ENCODE measurements at regions not wholly inside any gene's neighbourhood (a gene's known extent, or its start where the extent isn't known, plus 50 kb on each side); places are given as distances from the start of the nearest gene placed in this dataset.
A peak's percentile ranks its signal among the peaks of the same experiment; 100 is the strongest.

DNA sequence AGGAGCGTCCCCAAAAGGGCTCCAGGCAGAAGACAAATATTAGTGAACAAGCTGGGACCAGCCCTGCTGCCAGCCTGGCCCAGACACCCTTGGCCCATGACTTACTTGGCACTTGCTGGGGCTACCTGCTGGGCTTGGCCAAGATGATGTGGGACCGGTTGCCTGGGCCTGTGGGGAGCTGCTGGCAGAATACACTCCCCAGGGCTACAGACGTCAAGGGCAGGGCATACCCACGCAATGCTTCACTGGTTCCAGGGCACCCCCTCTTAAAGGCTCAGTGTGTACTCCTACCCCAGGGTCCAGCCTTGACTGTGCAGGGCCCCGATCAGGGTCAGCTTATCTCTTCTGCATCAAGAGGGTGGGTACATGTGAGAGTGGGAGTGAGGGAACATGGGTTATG lies 106.5 kb upstream of the SLC2A1 start:
- no peak for DNase-seq

DNA sequence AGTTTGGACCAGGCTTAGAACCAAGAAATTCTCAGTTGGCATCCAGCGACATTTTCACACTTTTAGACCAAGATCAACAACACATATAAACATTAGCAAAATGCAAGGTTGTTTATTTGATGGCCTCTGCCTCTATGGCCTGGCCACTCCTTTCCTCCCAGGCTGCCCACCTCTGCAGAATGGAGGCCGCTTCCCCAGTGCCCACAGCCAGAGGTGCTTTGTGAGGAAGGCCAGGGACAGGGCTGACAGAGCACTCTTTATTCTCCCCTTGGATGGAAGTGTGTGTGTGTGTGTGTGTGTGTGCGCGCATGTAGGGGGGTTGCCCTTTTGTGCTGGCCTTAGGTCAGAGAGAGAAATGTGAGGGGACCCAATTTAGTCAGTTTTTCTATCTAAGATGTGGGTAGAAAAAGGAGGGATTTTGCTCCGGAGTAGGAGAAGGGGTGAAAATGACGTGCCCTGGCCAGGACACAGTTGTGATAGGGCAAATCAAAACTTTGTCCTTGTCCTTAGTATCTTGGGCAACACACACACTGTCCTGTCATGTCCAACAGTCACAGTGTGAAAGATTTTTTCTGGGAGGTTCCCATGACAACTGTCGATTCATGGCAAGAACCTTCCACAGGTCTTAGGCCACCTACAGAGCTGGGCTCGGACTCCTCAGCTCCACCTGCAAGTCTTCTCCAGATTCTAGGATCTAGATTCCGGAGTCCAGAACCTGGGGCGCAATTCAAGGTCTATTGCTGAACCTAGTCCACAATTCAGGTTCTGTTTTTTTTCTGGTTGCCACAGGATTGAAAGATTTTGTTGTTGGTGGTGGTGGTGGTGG lies 104.9 kb upstream of the SLC2A1 start:
- no peak for DNase-seq

DNA sequence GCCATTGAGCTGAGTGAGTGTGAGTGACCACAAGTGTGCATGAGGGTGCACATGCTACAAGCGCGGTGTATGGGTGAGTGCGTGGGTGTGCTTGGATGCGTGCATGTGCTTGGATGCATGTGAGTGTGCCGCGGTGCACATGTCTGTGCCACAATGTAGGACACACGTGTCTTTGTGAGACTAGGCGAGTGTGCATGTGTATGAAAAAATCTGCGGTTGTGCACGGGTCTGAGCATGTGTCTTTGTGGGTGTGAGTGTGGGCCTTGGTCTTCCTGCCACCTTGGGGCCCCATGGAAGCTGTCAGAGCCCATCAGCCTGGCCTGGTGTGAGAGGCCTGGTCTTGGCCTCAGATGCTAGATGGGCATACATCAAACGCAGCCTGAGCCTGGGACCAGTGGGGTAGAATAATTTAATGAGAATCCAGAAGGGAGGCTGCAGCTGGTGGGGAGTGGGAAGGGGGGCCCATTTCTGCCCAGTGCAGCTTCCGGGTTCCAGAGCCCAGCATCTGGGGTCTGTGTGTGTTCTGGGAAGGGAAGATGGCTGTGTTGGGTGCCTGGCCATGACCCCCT lies 103.9 kb upstream of the SLC2A1 start:
- no peak for DNase-seq

DNA sequence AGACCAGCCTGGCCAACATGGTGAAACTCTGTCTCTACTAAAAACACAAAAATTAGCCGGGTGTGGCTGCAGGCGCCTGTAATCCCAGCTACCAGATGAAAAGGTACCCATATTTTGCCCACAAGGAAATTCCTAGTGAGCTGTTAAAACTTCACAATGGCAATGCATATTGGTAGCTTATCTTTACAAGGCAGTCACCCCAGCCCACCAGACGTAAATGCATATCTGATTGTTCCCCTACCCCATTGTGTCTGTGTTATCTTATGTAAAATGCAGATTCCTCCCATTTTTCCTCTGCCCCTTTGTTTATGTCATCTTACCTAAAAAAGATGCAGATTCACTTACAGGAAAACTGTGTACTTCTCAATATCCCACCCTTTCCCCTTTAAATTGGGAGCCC lies 103.1 kb upstream of the SLC2A1 start:
- DNase-seq: no peak

DNA sequence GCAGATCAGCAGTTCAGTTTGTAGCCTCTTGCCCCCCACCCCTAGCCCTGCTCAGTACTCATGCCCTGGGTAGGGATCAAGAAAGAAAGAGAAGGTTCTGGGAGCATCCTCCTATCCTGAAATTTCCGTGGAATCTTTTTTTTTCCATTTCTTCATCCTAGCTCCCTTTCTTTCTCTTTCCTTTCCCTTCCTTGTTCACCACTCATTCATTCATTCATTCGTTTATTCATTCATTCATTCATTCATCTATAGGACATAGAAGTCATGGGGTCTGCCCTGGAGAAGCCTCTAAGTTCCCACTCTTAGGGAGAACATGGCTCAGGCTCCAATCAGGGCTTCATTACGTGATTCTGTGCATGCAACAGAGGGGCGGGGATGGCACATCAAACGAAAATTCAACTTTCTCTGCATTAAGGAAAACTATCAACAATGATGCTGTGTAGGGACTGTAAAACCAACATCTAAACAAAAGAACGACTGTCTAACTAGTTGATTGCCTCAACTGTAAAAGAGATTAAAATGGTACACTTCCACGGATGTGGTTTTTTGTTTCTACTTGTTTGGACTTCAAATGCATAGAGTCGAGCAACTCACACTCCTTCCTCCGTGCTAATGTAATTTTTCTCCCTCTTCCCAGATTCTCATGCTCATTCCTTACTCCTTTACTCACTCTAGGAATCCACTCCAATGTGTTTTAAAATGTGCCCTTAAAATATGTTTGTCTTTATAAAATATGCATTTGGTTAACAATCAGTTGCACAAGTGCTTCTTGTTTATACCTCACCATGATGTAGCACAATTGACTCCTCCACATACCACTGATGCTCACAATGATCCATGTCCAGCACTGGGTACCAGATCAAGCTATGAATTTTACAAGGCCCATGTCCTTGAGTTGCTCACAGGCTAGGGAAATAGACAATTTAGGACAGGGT lies 101.2 kb upstream of the SLC2A1 start:
- peak; percentile 38 for DNase-seq

DNA sequence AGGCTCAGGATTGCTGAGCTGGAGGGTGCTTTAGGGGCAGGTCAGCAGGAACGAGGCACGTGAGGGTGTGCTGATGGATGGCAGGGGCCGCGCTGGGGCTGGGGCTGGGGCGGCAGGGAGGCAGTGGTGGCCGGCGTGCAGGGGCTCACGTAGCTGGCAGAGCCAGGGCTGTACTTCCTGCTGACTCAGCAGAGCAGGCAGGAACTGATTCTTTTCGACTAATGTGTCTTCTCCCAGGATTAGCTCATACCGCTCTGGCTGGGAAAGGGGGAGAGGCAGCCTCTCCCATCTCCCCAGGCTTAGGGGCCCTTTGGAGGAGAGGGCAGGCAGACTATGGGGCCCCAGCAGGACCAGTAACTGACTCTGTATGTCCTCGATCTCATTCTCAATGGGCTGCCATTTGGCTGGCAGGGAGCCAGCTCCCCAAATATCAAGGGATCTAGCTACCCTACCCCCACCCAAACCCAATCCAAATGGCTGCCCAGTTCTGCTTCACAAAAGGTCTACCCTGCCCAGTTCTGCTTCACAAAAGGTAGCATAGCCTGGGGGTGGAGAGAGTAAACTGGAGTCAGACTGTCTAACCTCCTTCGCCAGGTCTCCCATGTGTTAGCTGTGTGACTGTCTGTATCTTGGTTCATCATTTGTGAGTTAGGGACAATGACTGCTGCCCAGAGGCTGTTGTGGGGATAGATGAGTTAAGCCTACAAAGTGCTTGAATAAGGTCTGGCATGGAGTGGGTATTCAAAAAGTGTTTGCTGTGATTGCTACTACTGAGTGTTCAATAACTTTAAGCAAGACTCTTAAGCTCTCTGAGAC lies 100.1 kb upstream of the SLC2A1 start:
- peak; percentile 88 for DNase-seq

DNA sequence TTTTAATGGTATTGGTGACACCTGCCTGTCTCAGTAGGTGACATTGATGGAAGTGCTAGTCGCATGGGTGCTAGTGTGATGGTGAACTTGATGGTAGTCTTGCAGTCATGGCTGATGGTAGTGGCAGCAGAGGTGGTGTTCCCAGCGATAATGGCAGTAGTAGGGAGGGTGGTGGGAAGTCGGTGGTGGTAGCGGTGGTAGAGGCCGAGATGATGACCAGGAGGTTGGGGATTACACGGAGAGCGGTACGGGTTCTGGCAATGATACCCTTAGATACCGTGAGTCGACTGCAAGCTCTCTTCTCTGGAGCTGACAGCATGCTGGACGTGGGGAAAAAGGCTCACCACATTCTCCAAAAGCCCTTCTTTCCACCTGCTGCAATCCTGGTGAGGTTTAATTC lies 99.4 kb upstream of the SLC2A1 start:
- DNase-seq: no peak

DNA sequence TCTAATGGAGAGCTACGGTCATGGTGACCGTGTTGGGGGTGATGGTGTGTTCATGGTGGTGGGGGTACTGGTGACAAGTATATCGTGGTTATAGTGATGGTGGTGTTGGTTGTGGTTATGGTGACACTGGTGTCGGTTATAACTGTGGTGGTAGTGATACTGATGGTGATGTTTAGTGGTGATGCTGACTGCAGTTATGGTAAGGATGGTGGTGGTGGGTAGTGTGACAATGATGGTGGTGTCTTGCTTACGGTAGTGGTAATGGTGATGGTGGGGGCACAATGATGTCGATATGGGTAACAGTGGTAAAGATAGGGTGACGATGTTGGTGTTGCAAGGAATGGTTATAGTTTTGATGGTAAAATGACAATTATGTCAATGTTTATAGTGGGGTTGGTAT lies 98.9 kb upstream of the SLC2A1 start:
- DNase-seq: no peak

DNA sequence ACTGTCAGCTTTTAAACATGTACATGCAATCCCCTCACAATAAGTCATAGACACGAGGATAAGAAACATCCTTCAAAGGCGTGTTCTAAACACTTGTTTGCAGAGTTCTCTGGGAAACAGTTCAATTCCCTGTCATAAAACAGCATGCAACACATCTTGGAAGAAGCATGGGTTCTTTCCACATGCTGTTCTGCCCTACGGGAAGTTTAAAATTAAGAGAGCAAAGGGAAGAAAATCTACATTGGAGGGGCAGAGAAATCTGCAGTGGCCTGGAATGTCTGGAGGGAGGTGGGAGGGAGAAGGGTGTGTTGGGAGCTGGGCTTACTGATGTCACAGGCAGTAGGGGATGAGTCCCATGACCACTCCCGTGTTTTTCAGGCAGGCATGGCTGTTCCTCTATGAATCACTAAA lies 98.3 kb upstream of the SLC2A1 start:
- DNase-seq: peak; percentile 54

DNA sequence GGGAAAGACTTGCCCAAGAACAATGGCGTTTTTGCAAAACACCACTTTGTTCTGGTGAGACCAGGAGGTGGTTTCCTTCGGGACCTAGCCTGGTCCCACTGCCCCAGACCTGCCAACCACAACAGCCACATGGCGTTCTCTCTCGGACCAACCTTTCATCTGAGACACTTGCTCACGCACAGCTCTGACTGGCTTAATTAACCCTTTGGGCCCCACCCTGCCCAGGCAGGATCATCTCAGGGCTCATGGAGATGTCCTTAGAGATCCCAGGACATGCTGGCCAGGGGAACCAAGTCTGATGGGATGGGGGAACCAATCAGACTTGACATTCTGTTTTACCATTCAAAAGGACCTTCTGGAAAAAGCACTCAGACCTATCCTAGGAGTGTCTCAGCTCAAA lies 97.8 kb upstream of the SLC2A1 start:
- DNase-seq: no peak

DNA sequence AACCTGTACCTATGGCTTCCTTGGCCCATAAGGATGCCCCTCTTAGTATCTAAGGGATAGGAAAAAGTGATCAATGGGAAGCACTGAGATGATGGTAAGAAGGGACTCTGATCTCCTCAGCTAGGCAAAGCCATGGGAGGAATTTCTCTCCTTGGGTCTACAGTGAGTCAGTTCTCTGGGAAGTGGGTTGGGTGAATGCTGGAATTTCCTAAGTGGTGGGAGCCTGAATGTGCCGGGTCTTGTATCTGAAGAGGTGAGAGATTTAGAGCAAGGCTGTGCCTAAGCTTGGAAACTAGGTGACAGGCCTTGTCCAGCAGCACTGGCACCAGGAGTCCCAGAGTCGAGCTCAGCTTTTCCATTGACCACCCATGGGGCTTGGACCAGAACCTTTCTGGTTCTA lies 96.3 kb upstream of the SLC2A1 start:
- peak; percentile 63 for DNase-seq

DNA sequence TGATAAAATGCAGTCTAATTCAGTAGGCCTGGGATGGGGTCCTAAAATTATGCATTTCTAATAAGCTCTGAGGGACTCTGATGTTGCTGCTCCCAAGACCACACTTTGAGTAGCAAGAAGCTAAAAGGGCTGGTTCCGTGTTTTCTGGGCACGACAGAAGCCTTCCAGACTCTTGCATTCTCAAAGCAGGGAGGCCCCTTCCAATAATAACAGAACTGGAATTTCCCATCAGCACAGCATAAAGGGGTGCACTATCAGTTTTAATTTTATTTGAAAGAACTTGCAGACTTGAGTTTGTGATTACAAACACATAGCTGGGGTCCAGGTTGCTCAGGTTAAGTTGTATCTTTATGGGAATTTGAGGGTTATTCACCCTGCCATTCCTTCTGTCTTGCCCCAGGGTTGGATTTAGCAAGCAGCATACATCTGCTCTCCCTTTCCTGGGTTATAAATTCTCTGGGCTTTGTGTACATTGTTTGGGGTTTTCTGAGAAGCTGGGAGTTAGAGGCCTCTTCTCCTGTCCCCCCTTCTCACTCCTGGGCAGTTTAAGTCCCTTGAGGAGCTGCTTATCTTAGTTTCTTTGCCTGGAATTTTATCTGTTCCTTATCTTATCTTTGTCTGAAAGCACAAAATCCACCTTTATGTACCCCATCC lies 94.2 kb upstream of the SLC2A1 start:
- no peak for DNase-seq

DNA sequence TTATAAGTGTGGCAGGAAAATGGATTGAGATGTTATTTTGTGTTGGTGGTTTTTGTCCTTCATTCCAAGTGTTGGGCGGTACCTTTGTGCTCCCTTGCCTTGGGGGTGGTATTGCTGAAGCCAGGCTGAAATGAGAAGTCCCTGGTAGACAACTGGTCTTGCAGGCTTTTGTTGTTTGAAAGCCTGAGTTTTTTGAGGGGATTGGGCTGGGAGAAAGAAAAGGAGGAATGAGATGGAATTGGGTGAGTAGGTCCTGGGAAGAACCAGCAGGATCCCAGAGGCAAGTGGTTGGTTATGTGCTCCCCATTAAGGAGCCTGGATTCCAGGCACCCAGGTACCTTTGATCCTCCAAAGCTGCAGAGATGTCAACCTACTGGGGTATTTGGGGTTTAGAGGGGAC lies 93.7 kb upstream of the SLC2A1 start:
- no peak for DNase-seq

DNA sequence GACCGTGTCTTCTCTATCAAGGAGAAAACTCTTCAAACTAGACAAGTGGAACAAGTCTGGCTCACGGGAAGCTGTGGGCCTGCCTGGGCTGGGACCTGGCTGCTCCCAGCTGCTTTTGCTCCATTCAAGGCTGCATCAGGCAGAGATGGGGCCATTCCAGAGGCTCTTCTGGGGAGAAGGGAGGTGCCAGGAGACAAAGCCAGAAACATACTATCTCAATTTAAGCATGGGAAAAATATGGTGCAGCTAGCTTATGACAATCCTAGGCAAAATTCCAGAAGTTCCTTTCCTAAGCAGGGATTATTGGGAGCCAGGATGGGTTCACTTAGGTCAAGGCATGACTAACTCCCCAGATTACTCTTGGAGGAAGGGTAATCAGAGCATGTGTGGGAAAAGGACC lies 90.8 kb upstream of the SLC2A1 start:
- DNase-seq: peak; percentile 74

DNA sequence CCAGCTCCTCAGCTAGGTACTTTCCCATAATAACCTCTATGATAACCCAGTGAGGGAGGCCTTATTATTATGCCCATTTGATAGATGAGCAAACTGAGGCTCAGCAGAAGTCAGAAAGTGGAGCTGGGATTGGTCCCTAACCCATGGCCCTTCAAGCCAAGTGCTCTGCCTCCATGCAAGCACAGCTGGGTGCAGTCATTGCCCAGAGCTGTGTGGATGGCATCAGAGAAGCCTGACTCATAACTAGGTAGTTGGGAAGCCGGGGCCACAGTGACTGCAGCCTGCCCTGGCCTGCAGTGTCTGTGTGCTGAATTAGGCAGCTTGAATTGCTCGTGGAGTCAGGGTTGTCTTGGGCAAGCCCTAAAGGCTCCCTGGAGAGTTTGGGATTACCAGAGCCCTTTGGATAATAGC lies 89.9 kb upstream of the SLC2A1 start:
- DNase-seq: no peak

DNA sequence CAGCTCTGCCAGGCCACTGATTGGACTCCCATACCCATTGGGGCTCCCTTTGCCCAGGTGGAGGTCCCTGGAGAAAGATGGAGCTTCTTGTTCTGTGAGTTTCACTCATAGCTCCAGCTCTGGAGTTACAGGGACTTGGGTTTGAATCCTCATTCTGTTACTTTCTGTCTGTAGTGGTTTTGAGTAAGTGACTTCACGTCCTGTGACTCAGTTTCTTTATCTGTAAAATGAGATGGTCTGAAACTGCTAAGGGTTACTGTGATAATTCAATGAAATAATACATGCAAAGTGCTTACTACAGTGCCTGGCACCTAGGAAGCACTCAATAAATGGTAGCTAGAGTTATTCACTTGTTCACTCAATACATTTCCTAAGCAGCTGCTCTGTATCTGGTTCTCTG lies 88.5 kb upstream of the SLC2A1 start:
- DNase-seq: no peak

DNA sequence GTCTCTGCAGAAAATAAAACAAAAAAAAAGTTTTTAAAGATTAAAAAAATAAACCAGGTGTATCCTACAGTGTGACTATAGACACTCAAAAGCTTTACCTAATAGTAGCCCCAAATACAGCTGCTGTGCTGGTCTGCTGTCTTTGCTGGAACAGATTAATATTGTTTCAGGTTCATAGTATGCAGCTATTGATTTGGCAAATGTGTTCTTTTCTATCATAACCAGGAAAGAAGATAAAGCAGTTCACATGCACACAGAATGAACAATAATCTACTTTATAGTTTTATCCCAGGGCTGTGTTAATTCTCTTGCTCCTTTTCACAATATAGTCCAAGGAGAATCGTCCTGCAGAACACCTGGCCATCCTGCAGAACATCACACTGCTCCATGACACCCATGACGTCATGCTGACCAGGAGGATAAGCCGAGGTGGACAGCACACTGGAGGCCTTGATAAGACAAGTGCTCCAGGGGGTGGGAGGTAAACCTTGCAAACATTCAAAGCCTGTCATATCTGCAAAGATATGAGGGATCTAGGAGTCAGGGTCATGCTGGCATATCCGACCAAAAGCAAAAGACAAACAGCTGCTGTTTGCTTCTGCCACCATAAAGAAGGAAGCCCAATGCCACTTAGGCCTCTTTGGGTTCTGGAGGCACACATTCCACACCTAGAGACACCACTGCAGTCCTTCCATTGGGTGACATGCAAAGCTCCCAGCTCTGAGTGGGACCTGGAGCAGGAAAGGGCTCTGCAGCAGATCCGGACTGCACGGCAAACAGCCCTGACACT lies 86.1 kb upstream of the SLC2A1 start:
- DNase-seq: no peak

DNA sequence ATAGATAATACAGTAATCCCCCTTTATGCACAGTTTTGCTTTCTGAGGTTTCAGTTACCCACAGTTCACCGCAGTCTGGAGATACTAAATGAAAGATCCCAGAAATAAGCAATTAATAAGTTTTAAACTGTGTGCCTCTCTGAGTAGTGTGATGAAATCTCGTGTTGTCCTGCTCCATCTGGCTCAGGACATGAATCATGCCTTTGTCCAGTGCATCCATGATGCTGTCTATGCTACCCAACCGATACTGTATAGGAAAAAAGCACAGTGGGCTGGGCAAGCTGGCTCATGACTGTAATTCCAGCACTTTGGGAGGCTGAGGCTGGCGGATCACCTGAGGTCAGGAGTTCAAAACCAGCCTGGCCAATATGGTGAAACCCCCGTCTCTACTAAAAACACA lies 85.0 kb upstream of the SLC2A1 start:
- no peak for DNase-seq

DNA sequence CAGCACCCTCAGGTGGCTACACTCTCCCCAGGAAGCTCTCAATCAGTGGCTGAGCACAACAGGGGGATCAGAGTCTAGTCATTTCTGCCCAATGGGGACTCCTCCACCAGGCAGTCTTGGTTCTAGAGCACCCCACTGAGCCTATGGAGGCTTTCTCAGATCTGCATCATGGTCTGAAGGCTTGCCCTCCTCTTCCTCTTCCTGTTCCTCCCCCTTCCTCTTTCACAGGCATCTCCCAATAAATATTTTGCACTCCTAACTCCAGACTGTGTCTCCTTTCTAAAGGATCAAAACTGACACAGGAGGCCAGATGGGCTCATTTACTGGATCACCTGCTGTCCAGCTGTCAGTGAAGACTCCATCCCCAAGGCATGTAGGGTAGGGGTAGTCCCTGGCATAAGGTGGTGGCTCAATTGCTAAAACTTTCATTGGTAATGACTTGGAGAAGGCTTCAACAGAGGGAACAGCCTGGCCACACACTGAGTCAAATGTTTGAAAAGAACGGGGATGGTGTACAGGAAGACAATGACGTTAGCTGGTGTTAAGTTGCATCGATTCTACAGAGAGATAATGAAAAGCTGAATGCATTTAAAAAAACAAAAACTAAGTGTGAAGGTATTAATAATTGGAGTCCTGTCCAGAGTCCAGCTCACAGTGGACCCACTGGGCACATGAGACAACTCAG lies 84.2 kb upstream of the SLC2A1 start:
- no peak for DNase-seq

DNA sequence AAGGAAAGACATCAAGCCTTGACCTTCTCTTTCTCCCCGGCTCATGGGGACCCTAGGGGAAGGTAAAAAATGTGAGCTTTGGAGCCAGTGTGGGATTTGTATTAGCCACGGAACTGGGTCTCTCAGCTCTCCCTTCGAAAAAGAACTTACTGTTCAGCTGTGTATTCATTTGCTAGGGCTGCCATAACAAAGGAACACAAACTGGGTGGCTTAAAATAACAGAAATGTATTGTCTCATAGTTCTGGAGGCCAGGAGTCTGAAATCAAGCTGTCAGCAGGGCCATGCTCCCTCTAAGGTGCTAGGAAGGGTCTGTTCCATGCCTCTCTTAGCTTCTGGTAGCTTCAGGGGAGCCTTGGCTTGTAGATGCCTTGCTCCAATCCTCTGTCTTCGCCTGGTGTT lies 83.5 kb upstream of the SLC2A1 start:
- DNase-seq: no peak

DNA sequence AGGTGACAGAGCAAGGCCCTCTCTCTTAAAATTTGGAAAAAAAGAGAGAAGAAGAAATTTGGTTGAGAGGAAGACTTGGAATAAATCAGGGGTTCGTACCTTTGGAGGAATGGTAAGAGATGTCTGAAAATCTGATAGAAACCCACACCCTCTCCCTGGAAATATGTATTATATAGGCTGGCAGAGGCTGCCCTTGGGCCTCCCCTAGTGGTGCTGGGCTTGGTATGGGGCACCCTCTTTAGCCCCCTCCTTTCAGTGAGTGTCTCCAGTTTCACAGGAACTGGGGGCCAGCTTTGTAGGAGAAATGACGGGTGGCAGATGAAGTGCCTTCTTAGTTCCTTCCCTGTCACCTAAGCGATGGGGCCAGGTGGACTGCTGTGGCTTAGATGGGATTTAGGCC lies 82.9 kb upstream of the SLC2A1 start:
- no peak for DNase-seq

Data from fibroblast of skin of right biceps (primary cell).